Left lung (tissue), 4 donors: ENCODE measurements at regions not wholly inside any gene's neighbourhood (a gene's known extent, or its start where the extent isn't known, plus 50 kb on each side); places are given as distances from the start of the nearest gene placed in this dataset.
"Not testable (repeated sequence)": the region's sequence is repeated elsewhere in the genome, so short reads cannot be mapped to it uniquely, and the experiment has no call there.

ENCODE experiments used
- ATAC-seq: fragments of 200-7000 bp; cut with Tn5 transposase; one replicate; pipeline ENCODE4 v1.9.1; 2020; ENCODE audit warnings: moderate library complexity
- DNase-seq, 4 donors: peaks; one replicate each; pipeline ENCODE4 v3.0.0-alpha.2; 2013 to 2020
- H3K27ac ChIP-seq, 2 donors: fragments of 200-600 bp; sonication (generic) in 1 of 2; one replicate each; pipeline versions ENCODE4 v1.5.0 to v1.8.0; 2020 to 2021
- H3K27me3 ChIP-seq, 2 donors: fragments of 200-600 bp; sonication (generic) in 1 of 2; one replicate each; pipeline versions ENCODE4 v1.5.0 to v1.8.0; 2020 to 2021
- H3K36me3 ChIP-seq, 2 donors: fragments of 200-600 bp; sonication (generic) in 1 of 2; one replicate each; pipeline versions ENCODE4 v1.5.0 to v1.8.0; 2020 to 2021
- H3K4me1 ChIP-seq, 2 donors: fragments of 200-600 bp; one replicate each; pipeline ENCODE4 v1.8.0; 2021
- H3K4me3 ChIP-seq, 2 donors: fragments of 200-600 bp; sonication (generic) in 1 of 2; one replicate each; pipeline versions ENCODE4 v1.5.0 to v1.8.0; 2020 to 2021; ENCODE audit warnings: mild to moderate bottlenecking in 1 of 2
- H3K9me3 ChIP-seq, 2 donors: fragments of 200-600 bp; sonication (generic) in 1 of 2; one replicate each; pipeline versions ENCODE4 v1.5.0 to v1.8.0; 2020 to 2021
- intact Hi-C, 2 donors: fragments of 100-400 bp; cut with DNase I; formaldehyde crosslinking; loops; one replicate each; pipeline versions ENCODE4 v1.11.2 to v1.14.2; 2022
- TF ChIP-seq, protein P1 (sequence below), 2 donors: fragments of 200-600 bp; sonication (generic) in 1 of 2; IDR thresholded peaks; one replicate each; pipeline versions ENCODE4 v1.5.0 to v1.8.0; 2021; ENCODE audit warnings: antibody characterized with exemption in 2 of 2
- donor health status: DM: no; HTN: yes; CAD: no.
- donor health status: DM: no; HTN: no; CAD: no.

DNA sequence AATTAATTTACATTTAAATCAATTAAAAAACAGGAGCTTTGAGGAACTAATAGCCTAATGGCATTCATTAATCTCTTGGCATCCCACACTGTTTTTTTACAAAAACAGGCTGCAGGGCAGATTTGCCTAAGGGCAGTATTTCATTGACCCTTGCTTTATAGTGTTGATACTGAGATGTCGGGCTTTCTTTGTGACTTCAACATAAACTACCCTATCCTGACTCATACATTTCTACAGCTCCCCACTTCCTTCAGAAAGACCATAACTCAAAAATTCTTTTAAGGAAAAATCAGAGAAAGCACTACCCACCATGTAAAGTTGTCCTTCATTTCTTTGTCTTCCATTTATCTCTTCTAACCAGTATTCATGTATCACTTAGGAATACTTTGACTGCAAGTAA, 92.2 kb upstream of the NT5E start:
- no peak for ATAC-seq
- intact Hi-C loops, result loop anchor here (5.0 to 10.0 kb wide), 2 partner anchors 117 to 125 kb away; no protein-coding TSS in a partner anchor
- Histone ChIP-seq H3K27me3 (no peaks in the 10 kb centered on the region), H3K9me3 (no peaks in the 10 kb centered on the region), H3K36me3 (no peaks in the 10 kb centered on the region), H3K4me3 (no peak overlapping the region), H3K4me1 (peaks cover 0 to 5% of the 10 kb centered on the region in 2 donors), H3K27ac (no peak overlapping the region)
- TF ChIP-seq, protein P1, sequence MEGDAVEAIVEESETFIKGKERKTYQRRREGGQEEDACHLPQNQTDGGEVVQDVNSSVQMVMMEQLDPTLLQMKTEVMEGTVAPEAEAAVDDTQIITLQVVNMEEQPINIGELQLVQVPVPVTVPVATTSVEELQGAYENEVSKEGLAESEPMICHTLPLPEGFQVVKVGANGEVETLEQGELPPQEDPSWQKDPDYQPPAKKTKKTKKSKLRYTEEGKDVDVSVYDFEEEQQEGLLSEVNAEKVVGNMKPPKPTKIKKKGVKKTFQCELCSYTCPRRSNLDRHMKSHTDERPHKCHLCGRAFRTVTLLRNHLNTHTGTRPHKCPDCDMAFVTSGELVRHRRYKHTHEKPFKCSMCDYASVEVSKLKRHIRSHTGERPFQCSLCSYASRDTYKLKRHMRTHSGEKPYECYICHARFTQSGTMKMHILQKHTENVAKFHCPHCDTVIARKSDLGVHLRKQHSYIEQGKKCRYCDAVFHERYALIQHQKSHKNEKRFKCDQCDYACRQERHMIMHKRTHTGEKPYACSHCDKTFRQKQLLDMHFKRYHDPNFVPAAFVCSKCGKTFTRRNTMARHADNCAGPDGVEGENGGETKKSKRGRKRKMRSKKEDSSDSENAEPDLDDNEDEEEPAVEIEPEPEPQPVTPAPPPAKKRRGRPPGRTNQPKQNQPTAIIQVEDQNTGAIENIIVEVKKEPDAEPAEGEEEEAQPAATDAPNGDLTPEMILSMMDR (IDR thresholded peaks at IDR 0.05), result no peak
- no peak for DNase-seq

DNA sequence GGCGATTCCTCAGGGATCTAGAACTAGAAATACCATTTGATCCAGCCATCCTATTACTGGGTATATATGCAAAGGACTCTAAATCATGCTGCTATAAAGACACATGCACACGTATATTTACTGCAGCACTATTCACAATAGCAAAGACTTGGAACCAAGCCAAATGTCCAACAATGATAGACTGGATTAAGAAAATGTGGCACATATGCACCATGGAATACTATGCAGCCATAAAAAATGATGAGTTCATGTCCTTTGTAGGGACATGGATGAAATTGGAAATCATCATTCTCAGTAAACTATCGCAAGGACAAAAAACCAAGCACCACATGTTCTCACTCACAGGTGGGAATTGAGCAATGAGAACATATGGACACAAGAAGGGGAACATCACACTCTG, 93.1 kb upstream of the NT5E start:
- H3K36me3 ChIP-seq, H3K4me1 ChIP-seq, ATAC-seq, H3K9me3 ChIP-seq, H3K4me3 ChIP-seq, DNase-seq, H3K27me3 ChIP-seq, H3K27ac ChIP-seq: not testable (repeated sequence)
- intact Hi-C loops, result loop anchor here (5.0 to 10.0 kb wide), 2 partner anchors 118 to 126 kb away; no protein-coding TSS in a partner anchor

DNA sequence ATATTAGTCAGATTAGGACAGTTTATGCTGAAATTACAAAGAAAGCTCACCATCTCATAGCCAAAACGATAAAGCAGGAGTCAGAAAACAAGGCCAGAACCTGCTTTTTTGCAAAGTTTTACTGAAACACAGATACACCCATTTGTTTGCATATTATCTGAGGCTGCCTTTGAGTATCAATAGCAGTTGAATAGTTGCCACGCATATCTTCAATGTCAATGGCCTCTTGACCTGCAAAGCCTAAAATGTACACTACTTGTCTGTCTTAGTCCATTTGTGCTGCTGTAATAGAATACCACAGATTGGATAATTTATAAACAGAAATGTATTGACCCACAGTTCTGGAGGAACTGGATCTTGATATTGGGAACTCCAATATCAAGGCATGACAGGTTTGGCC, 94.1 kb upstream of the NT5E start:
- intact Hi-C loops, result loop anchor here (5.0 to 10.0 kb wide), 2 partner anchors 119 to 126 kb away; no protein-coding TSS in a partner anchor
- TF ChIP-seq, protein P1 (IDR thresholded peaks at IDR 0.05), result no peak
- Histone ChIP-seq H3K9me3 (no peaks in the 10 kb centered on the region), H3K36me3 (no peaks in the 10 kb centered on the region), H3K27ac (no peak overlapping the region), H3K4me1 (peaks cover 0 to 2% of the 10 kb centered on the region in 2 donors), H3K27me3 (no peaks in the 10 kb centered on the region), H3K4me3 (no peak overlapping the region)
- DNase-seq, result no peak
- ATAC-seq, result no peak

DNA sequence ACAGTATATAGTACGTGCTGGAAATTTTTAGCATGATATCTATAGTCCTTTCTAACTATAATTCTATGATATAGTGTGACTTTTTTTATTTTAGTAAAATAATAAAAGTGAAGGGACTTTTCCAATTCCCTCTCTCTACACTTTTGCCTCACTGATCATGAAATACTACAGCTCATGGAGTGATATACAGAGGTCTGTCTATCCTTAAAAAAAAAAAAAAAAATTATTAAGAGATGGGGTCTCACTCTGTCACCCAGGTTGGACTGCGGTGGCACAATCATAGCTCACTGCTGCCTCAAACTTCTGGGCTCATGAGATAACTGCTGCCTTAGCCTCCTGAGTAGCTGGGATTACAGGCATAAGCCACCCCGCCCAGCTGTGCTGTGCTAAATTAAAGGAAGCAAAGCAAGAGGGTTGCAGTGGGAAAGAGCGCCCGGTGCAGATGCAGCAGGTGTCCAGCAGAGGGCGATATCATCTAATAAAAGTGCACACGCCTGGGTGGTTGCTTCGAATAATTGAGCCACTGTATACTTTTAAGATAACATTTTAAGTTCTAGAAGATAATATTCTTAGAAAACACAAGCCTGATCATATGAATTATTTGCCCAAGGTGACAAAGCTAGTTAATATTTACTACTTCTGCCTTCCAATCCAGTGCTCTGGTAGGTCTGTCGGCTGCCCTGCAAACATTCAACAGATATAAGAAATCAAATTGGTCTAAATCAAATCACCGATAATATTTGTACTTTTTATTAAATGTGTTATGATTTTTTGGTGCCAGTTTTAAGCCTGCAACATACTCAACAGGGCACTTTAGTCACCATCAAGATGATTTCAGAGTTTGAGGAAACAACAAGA, 94.9 kb upstream of the NT5E start:
- DNase-seq (peak; percentile 28 to 77 (median 56)), ATAC-seq (peak; percentile 99)
- Histone ChIP-seq H3K4me3 (no peak overlapping the region), H3K36me3 (no peaks in the 10 kb centered on the region), H3K9me3 (no peaks in the 10 kb centered on the region), H3K27ac (no peak overlapping the region), H3K27me3 (no peaks in the 10 kb centered on the region), H3K4me1 (no peaks in the 10 kb centered on the region)
- TF ChIP-seq, protein P1 (IDR thresholded peaks at IDR 0.05), result peak; percentile 93 to 94
- intact Hi-C loops, result loop anchor here (5.0 to 10.0 kb wide), 2 partner anchors 120 to 127 kb away; no protein-coding TSS in a partner anchor

DNA sequence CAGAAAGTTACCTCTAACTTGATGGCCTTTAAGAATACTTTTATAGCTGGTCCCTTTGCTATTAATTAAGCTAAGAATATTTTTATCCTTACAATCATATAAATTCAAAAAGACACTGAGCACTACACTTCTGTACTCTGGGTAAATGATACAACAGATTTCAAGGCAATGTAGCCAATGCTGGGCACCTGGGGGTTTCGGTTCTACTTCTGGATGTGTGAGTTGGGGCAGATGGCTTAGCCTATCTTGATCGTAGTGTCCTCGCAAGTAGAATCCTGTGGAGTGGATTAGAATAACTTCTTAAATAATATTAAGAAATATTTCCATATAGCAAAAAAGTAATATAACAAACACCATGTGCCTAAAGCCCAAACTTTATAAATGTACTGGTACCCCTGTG, 96.9 kb upstream of the NT5E start:
- no peaks in the 10 kb centered on the region for H3K9me3 ChIP-seq
- ATAC-seq (no peak), DNase-seq (no peak)
- H3K27ac ChIP-seq, result no peak overlapping the region
- H3K4me3 ChIP-seq, result no peak overlapping the region
- H3K36me3 ChIP-seq, result no peaks in the 10 kb centered on the region
- H3K4me1 ChIP-seq, result no peaks in the 10 kb centered on the region
- TF ChIP-seq, protein P1 (IDR thresholded peaks at IDR 0.05), result no peak
- intact Hi-C loops, result loop anchor here in 1 of 2 donors (10.0 kb wide), 1 partner anchor 122 kb away; no protein-coding TSS in a partner anchor
- no peaks in the 10 kb centered on the region for H3K27me3 ChIP-seq
